Lower lobe of right lung (tissue), 2 donors: ENCODE measurements at regions not wholly inside any gene's neighbourhood (a gene's known extent, or its start where the extent isn't known, plus 50 kb on each side); places are given as distances from the start of the nearest gene placed in this dataset.
A peak's percentile ranks its signal among the peaks of the same experiment; 100 is the strongest.

ENCODE experiments used
- ATAC-seq, 2 donors: fragments of 200-7000 bp; cut with Tn5 transposase; one replicate each; pipeline ENCODE4 v1.9.1; 2020 to 2022; ENCODE audit warnings: mild to moderate bottlenecking in 2 of 2, moderate library complexity in 2 of 2
- DNase-seq: peaks from one replicate; pipeline ENCODE4 v3.0.0-alpha.2; 2020
- H3K27ac ChIP-seq: fragments of 200-600 bp; one replicate; pipeline ENCODE4 v1.8.0; 2022
- H3K27me3 ChIP-seq: fragments of 200-600 bp; one replicate; pipeline ENCODE4 v1.8.0; 2022; ENCODE audit warnings: low read depth
- H3K36me3 ChIP-seq: fragments of 200-600 bp; one replicate; pipeline ENCODE4 v1.8.0; 2022; ENCODE audit warnings: mild to moderate bottlenecking
- H3K4me1 ChIP-seq: fragments of 200-600 bp; one replicate; pipeline ENCODE4 v1.8.0; 2022
- H3K4me3 ChIP-seq: fragments of 200-600 bp; one replicate; pipeline ENCODE4 v1.8.0; 2022; ENCODE audit warnings: mild to moderate bottlenecking
- H3K9me3 ChIP-seq: fragments of 200-600 bp; one replicate; pipeline ENCODE4 v1.8.0; 2022
- CTCF ChIP-seq: fragments of 200-600 bp; IDR thresholded peaks from one replicate; pipeline ENCODE4 v1.8.0; 2022; ENCODE audit warnings: antibody characterized with exemption, mild to moderate bottlenecking
- intact Hi-C: fragments of 100-400 bp; cut with DNase I; formaldehyde crosslinking; loops from one replicate; pipeline ENCODE4 v1.11.0; 2022
- donor health status: DM: no; HTN: yes; CAD: no; lungs with severe emphysema.

DNA sequence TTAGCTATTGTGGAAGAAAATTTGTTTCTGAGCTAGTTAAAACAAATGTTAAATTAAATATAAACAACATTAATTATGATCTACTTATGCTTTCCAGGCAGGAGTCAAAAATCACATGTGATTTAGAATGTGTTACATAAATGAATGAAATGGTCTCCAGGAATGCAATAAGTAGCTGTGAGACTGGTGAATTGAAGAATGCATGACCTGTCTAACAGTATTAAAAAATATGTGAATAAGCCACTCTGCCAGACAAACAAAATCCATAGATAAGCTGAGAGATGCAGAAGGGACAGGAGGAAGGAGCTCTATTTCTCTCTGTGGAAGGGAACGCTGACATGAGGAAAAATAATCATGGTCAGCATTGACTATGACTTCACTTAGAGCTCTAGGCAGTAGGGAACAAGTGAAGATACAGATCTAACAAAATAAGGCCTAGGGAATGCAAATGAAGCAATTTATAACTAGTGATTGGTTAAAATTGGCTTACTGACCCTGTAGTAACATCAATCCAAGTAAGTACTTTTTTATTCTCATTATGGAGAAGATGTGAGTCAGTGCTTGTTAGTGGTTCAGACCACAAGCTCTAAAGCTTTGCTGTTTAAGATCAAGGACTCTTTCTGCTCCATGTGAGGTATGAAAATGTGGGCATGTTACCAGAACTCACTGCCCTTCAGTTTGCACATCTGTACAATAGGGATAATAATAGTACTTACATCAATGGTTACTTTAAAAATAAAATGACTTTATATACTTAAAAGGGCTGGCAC is 432.6 kb downstream of the MMUT start:
- H3K27ac ChIP-seq: no peak overlapping the region
- H3K4me3 ChIP-seq: no peak overlapping the region
- H3K4me1 ChIP-seq: no peaks in the 10 kb centered on the region
- intact Hi-C loops: no loop called here
- TF ChIP-seq CTCF: no peak
- H3K36me3 ChIP-seq: no peaks in the 10 kb centered on the region
- ATAC-seq: no peak
- no peak for DNase-seq
- no peaks in the 10 kb centered on the region for H3K27me3 ChIP-seq
- H3K9me3 ChIP-seq: no peaks in the 10 kb centered on the region

DNA sequence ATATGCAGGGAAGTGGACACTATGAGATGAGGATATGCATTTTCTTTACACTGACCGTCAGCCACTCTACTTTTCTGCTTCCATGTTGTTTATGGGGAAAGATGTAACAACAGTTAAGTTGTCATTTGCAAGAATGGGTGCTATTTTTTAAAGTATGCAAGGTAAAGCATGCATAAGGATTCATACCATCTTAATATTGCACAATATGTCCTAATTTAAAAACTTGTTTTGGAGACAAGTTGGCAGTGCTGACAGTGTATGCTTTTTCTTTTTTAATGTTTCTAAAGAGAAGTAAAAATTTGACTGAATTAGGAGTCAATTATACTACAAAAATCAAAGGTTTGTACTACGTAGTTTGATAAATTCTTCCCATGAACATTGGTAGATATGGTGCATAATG is 435.4 kb downstream of the MMUT start:
- Histone ChIP-seq H3K4me1 (no peaks in the 10 kb centered on the region), H3K4me3 (no peak overlapping the region), H3K27ac (no peak overlapping the region), H3K36me3 (no peaks in the 10 kb centered on the region), H3K27me3 (no peaks in the 10 kb centered on the region), H3K9me3 (no peaks in the 10 kb centered on the region)
- ATAC-seq: no peak
- DNase-seq: no peak
- intact Hi-C loops: no loop called here
- TF ChIP-seq CTCF: no peak

DNA sequence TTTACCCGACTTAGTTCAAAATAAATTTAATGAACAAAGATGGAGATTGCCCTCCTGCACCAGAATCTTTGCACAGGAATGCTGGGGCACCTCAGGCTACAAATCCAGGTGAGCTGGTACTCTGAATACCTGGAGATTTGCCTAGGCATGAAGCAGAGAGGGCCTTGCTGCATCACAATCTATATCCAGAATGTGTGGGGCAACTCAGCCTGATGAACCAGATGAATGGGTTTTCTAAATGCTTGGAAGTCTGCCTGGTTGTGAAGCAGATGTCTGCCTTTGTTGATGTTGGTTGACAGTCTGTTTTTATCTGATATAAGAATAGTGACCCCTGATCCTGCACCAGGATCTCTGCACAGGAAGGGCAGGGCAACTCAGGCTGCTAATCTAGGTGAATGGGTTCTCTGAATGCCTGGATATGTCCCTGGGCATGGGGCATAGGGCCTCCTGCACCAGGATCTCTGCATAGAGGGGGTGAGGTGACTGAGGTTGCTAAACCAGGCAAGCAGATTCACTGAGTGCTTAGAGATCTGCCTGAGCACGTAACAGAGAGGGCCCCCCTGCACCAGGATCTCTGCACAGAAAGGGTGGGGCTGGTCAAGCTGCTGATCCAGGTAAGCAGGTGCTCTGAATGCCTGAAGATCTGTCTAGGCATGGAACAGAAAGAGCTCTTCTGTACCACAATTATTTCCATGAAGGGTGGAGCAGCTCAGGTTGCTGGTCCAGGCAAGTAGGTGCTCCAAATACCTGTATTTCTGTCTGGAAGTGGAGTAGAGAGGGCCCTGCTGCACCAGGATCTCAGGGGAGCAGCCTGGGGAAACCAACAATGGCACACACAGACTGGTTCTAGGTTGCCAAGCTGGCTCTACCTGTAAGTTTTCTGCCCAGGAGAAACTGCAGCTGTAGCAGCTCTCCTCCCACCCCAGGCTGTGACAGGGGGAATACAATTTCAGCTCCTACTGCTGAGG is 437.5 kb downstream of the MMUT start:
- ATAC-seq (peak in 1 of 2 donors; percentile 13), DNase-seq (no peak)
- Histone ChIP-seq H3K27ac (no peak overlapping the region), H3K4me3 (no peak overlapping the region), H3K4me1 (no peaks in the 10 kb centered on the region), H3K27me3 (no peaks in the 10 kb centered on the region), H3K36me3 (no peaks in the 10 kb centered on the region), H3K9me3 (no peaks in the 10 kb centered on the region)
- TF ChIP-seq CTCF: no peak
- intact Hi-C loops: no loop called here

DNA sequence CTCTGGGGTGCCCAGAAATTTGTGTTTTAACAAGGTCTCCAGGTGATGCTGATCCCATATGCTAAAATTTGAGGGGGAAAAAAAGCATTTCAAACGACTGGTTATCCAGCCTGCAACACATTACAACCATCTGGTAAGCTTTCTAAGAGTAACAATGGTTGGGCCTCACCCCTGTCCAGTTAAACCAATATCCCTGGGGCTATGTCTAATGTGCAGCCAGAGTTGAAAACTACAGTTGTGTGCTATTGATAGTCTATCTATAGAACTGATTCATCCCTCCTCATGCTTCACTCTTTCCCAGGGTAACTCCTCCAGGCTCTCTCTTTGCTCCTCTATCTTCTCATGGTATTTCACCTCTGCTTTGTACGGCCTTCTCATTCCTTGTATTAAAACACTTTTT is 458.3 kb downstream of the MMUT start:
- no peak for ATAC-seq
- Histone ChIP-seq H3K27ac (no peak overlapping the region), H3K4me3 (no peak overlapping the region), H3K9me3 (no peaks in the 10 kb centered on the region), H3K27me3 (no peaks in the 10 kb centered on the region), H3K4me1 (no peaks in the 10 kb centered on the region), H3K36me3 (no peaks in the 10 kb centered on the region)
- no peak for DNase-seq
- intact Hi-C loops: no loop called here
- no peak for TF ChIP-seq CTCF

DNA sequence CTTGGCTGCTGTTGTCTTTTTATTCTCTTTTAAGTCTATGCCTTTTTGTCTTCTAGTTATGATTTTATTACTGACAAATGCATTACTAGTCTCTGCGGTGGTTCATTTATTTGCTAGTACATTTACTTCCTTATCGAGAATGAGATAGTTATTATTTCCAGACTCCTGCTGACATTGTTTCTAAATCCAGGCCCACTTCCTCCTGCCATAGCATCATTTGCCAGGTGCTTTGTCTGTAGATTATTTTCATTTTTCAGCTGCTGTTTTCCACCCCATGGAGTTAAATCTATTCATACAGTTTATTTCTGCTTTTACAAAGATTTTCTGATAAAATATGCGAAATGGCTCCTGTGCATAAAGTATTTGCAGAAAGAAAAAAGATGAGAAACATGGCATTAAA is 459.7 kb downstream of the MMUT start:
- Histone ChIP-seq H3K36me3 (no peaks in the 10 kb centered on the region), H3K27me3 (no peaks in the 10 kb centered on the region), H3K4me3 (no peak overlapping the region), H3K9me3 (no peaks in the 10 kb centered on the region), H3K27ac (no peak overlapping the region), H3K4me1 (no peaks in the 10 kb centered on the region)
- intact Hi-C loops: no loop called here
- ATAC-seq (no peak), DNase-seq (no peak)
- TF ChIP-seq CTCF: no peak
